SK-MEL-5 (cell line): ENCODE measurements at regions not wholly inside any gene's neighbourhood (a gene's known extent, or its start where the extent isn't known, plus 50 kb on each side); places are given as distances from the start of the nearest gene placed in this dataset.
"Not testable (repeated sequence)": the region's sequence is repeated elsewhere in the genome, so short reads cannot be mapped to it uniquely, and the experiment has no call there.

ENCODE experiments used
- DNase-seq: peaks from one replicate; pipeline ENCODE4 v3.0.0-alpha.2; 2016; ENCODE audit warnings: low read depth, low spot score
- in situ Hi-C: cut with HindIII; loops from 2 replicates; pipeline ENCODE4 v1.10.0; 2016; ENCODE audit warnings: low sequenced_read_pairs, high pct_unique_total_duplicates, low pct_unique_long_range_greater_than_20kb

GRCh38 chr11:12585861-12586260 is 88.4 kb upstream of the TEAD1 start:
- in situ Hi-C loops = no loop called here
- DNase-seq = peak; percentile 46

GRCh38 chr11:12587333-12587991 is 86.8 kb upstream of the TEAD1 start:
- DNase-seq = no peak
- in situ Hi-C loops = no loop called here

GRCh38 chr11:12591706-12592105 is 82.5 kb upstream of the TEAD1 start:
- DNase-seq = peak; percentile 22
- in situ Hi-C loops = no loop called here

- in situ Hi-C loops = no loop called here
- peak; percentile 93 for DNase-seq
Measured at GRCh38 chr11:12592283-12592682, 81.9 kb upstream of the TEAD1 start.

- in situ Hi-C loops, DNase-seq: not testable (repeated sequence)
Measured at GRCh38 chr11:12595089-12595847, 79.0 kb upstream of the TEAD1 start.

- in situ Hi-C loops = no loop called here
- peak; percentile 84 for DNase-seq
Measured at GRCh38 chr11:12598330-12599256, 75.6 kb upstream of the TEAD1 start.

- DNase-seq = peak; percentile 79
- in situ Hi-C loops = no loop called here
Measured at GRCh38 chr11:12599408-12600143, 74.6 kb upstream of the TEAD1 start.

GRCh38 chr11:12600829-12601228 is 73.4 kb upstream of the TEAD1 start:
- DNase-seq = no peak
- in situ Hi-C loops = no loop called here

- no peak for DNase-seq
- in situ Hi-C loops = no loop called here
Measured at GRCh38 chr11:12602421-12602820, 71.8 kb upstream of the TEAD1 start.

- no peak for DNase-seq
- in situ Hi-C loops = no loop called here
Measured at GRCh38 chr11:12603143-12604088, 70.8 kb upstream of the TEAD1 start.

GRCh38 chr11:12604557-12605153 is 69.6 kb upstream of the TEAD1 start:
- no peak for DNase-seq
- in situ Hi-C loops = no loop called here

GRCh38 chr11:12606597-12606996 is 67.6 kb upstream of the TEAD1 start:
- no peak for DNase-seq
- in situ Hi-C loops = no loop called here

GRCh38 chr11:12608678-12609077 is 65.5 kb upstream of the TEAD1 start:
- in situ Hi-C loops, DNase-seq: not testable (repeated sequence)

- in situ Hi-C loops = no loop called here
- DNase-seq = no peak
Measured at GRCh38 chr11:12611352-12611751, 62.9 kb upstream of the TEAD1 start.

GRCh38 chr11:12617632-12618031 is 56.6 kb upstream of the TEAD1 start:
- in situ Hi-C loops = no loop called here
- no peak for DNase-seq
